ENCODE measurements at regions not wholly inside any gene's neighbourhood (a gene's known extent, or its start where the extent isn't known, plus 50 kb on each side); places are given as distances from the start of the nearest gene placed in this dataset.

GRCh38 chr10:45154502-45154901, 153.8 kb downstream of the ZNF22 start:
- TF ChIP-seq REST (IDR thresholded peaks at IDR 0.05; ENCODE audit: low read depth) (no peak), RAD21 (IDR thresholded peaks at IDR 0.05; ENCODE audit: low read depth) (no peak), EP300 (IDR thresholded peaks at IDR 0.05; ENCODE audit: borderline replicate concordance) (no peak), CREB1 (IDR thresholded peaks at IDR 0.05; ENCODE audit: low read depth) (no peak)

Data from Ishikawa (cell line).